Activated B cell treated with CpG ODN at 0.5 μM for 24 hours (primary cell): ENCODE measurements at regions not wholly inside any gene's neighbourhood (a gene's known extent, or its start where the extent isn't known, plus 50 kb on each side); places are given as distances from the start of the nearest gene placed in this dataset.

Experiments
- ATAC-seq: fragments of 200-7000 bp; cut with Tn5 transposase; one replicate; pipeline ENCODE4 v1.10.0; 2021; ENCODE audit warnings: low read depth, mild to moderate bottlenecking, moderate library complexity
- CTCF ChIA-PET: fragments of 350-600 bp; sonication (Branson Sonifier 250); formaldehyde crosslinking; loops from one replicate; lab custom pipeline; 2021; ENCODE audit warnings: antibody characterized with exemption; lab: Charles Lee
- POLR2A ChIA-PET: fragments of 350-600 bp; sonication (Branson Sonifier 250); formaldehyde crosslinking; loops from one replicate; lab custom pipeline; 2021; ENCODE audit warnings: antibody characterized with exemption; lab: Charles Lee
- DNase-seq: peaks from one replicate; pipeline ENCODE4 v3.0.0; 2022
- H3K27ac Mint-ChIP-seq: one replicate; pipeline ENCODE4 v1.8.0; 2020; ENCODE audit warnings: mixed read lengths
- H3K27me3 Mint-ChIP-seq: one replicate; pipeline ENCODE4 v1.8.0; 2021; ENCODE audit warnings: mixed read lengths
- H3K36me3 Mint-ChIP-seq: one replicate; pipeline ENCODE4 v1.8.0; 2021; ENCODE audit warnings: low read depth, mixed read lengths
- H3K4me1 Mint-ChIP-seq: one replicate; pipeline ENCODE4 v1.8.0; 2021; ENCODE audit warnings: mixed read lengths
- H3K4me3 Mint-ChIP-seq: one replicate; pipeline ENCODE4 v1.8.0; 2020; ENCODE audit warnings: mild to moderate bottlenecking, mixed read lengths
- H3K9me3 Mint-ChIP-seq: one replicate; pipeline ENCODE4 v1.8.0; 2020; ENCODE audit warnings: mixed read lengths
- intact Hi-C: fragments of 100-400 bp; cut with micrococcal nuclease; formaldehyde crosslinking; loops from one replicate; pipeline ENCODE4 v1.15.1; 2024
- TF ChIP-seq, protein P1 (sequence below): fragments of 200-600 bp; IDR thresholded peaks from one replicate; pipeline ENCODE4 v1.8.0; 2022; ENCODE audit warnings: antibody characterized with exemption, mild to moderate bottlenecking

DNA sequence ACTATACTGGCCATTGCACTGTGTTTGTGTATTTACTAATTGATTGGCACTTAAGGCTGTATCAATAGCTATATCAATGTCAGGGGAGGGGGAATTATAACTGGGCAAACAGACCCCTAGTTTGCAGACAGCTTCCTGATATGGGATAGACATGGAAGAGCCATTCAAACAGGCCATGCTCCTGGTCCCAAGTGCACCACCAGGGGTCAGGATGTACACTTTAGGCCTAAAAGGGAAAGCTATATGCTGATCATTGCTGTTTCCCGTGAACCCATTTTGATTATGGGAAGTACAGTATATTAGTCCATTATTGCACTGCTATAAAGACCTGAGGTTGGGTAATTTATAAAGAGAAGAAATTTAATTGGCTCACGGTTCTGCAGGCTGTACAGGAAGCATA, 124.9 kb upstream of the BACE2 start:
- CTCF ChIA-PET, result no interaction called here
- no peak for ATAC-seq
- DNase-seq, result no peak
- TF ChIP-seq, protein P1, sequence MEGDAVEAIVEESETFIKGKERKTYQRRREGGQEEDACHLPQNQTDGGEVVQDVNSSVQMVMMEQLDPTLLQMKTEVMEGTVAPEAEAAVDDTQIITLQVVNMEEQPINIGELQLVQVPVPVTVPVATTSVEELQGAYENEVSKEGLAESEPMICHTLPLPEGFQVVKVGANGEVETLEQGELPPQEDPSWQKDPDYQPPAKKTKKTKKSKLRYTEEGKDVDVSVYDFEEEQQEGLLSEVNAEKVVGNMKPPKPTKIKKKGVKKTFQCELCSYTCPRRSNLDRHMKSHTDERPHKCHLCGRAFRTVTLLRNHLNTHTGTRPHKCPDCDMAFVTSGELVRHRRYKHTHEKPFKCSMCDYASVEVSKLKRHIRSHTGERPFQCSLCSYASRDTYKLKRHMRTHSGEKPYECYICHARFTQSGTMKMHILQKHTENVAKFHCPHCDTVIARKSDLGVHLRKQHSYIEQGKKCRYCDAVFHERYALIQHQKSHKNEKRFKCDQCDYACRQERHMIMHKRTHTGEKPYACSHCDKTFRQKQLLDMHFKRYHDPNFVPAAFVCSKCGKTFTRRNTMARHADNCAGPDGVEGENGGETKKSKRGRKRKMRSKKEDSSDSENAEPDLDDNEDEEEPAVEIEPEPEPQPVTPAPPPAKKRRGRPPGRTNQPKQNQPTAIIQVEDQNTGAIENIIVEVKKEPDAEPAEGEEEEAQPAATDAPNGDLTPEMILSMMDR, result no peak
- H3K27ac Mint-ChIP-seq, result no peak overlapping the region
- no peaks in the 10 kb centered on the region for H3K36me3 Mint-ChIP-seq
- H3K4me3 Mint-ChIP-seq, result no peak overlapping the region
- intact Hi-C loops, result no loop called here
- POLR2A ChIA-PET, result no interaction called here
- peaks cover 6% of the 10 kb centered on the region for H3K27me3 Mint-ChIP-seq
- no peaks in the 10 kb centered on the region for H3K4me1 Mint-ChIP-seq
- no peaks in the 10 kb centered on the region for H3K9me3 Mint-ChIP-seq

DNA sequence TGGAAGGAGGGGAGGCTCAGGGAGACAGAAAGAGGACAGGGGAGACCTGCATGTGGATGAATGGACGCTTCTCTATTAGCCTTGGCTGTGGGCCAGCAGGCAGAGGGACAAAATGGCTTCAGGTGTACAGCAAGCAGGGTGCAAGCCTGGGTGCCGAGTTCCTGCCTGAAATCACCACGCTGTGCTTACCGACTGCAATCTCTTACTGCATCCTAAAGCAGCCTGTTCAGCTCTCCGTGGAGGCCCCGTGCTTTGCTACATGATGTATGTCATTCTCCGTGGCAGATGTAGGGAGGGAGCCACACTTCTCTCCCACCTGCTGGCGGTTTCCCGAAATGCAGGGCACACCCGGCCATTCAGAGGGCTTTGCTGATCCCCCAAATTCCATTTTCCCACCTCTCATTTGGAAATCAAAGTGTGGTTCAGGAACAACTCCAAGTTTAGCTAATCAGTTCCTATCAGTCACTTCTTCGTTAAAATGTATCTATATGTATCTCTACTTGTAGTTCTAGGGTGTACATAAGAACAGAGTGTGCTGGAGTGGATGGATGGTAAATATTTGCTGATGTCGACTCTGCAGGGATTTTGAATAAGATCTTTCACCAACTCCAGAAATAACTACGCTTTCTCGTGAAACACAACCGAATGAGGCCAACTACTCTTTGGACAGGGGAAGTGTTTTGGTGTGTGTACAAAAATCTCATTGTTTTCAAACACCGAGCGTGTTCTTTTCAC, 122.3 kb upstream of the BACE2 start:
- Mint-ChIP-seq H3K27me3 (peaks cover 6% of the 10 kb centered on the region), H3K4me1 (no peaks in the 10 kb centered on the region), H3K4me3 (no peak overlapping the region), H3K36me3 (no peaks in the 10 kb centered on the region), H3K27ac (no peak overlapping the region), H3K9me3 (no peaks in the 10 kb centered on the region)
- no peak for DNase-seq
- ChIA-PET CTCF (no interaction called here), POLR2A (no interaction called here)
- TF ChIP-seq, protein P1, result no peak
- intact Hi-C loops, result no loop called here
- ATAC-seq, result no peak

DNA sequence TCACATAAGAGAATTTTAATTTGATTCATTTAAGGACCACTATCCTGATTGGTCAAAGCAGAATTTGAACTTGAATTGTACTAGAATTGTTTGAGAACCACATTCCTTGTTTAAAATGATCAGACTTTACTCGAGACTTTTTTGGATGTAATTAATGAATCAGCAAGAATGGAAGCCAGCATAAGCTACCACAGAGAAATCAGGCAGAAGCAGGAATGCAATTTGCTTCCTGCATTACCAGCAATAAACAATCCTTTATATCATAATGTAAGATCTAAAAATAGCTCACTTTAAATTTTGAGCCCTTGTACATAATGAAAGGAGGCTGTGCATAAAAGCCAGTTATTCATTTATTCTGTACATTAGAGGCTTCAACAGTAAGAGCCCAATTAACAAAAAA, 119.8 kb upstream of the BACE2 start:
- H3K27me3 Mint-ChIP-seq, result peaks cover 2% of the 10 kb centered on the region
- H3K27ac Mint-ChIP-seq, result no peak overlapping the region
- intact Hi-C loops, result no loop called here
- no peak for DNase-seq
- TF ChIP-seq, protein P1, result no peak
- ChIA-PET POLR2A (no interaction called here), CTCF (no interaction called here)
- H3K36me3 Mint-ChIP-seq, result no peaks in the 10 kb centered on the region
- no peaks in the 10 kb centered on the region for H3K4me1 Mint-ChIP-seq
- ATAC-seq, result no peak
- no peak overlapping the region for H3K4me3 Mint-ChIP-seq
- H3K9me3 Mint-ChIP-seq, result no peaks in the 10 kb centered on the region

DNA sequence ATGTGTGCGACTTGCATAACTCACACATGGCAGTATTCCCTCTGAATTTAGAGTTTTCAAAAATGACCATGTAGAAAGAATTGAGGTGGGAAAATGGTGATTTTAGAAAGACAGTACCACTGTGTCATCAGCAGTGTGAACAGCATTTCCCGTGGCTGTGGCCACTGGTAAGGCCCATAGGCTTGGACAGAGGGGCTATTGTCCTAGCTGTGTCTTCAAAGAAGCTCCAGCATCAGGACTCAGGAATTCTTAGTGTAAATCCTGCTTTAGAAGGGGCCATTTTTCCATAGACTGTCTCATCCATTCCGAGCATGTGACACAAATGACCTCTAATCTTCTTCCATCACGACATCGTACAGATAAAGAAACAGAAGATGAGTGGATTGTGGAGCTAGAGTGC, 119.3 kb upstream of the BACE2 start:
- ChIA-PET CTCF (no interaction called here), POLR2A (no interaction called here)
- no peak for ATAC-seq
- H3K27ac Mint-ChIP-seq, result no peak overlapping the region
- DNase-seq, result no peak
- H3K4me3 Mint-ChIP-seq, result no peak overlapping the region
- TF ChIP-seq, protein P1, result no peak
- no peaks in the 10 kb centered on the region for H3K4me1 Mint-ChIP-seq
- peaks cover 2% of the 10 kb centered on the region for H3K27me3 Mint-ChIP-seq
- intact Hi-C loops, result no loop called here
- H3K9me3 Mint-ChIP-seq, result no peaks in the 10 kb centered on the region
- no peaks in the 10 kb centered on the region for H3K36me3 Mint-ChIP-seq

DNA sequence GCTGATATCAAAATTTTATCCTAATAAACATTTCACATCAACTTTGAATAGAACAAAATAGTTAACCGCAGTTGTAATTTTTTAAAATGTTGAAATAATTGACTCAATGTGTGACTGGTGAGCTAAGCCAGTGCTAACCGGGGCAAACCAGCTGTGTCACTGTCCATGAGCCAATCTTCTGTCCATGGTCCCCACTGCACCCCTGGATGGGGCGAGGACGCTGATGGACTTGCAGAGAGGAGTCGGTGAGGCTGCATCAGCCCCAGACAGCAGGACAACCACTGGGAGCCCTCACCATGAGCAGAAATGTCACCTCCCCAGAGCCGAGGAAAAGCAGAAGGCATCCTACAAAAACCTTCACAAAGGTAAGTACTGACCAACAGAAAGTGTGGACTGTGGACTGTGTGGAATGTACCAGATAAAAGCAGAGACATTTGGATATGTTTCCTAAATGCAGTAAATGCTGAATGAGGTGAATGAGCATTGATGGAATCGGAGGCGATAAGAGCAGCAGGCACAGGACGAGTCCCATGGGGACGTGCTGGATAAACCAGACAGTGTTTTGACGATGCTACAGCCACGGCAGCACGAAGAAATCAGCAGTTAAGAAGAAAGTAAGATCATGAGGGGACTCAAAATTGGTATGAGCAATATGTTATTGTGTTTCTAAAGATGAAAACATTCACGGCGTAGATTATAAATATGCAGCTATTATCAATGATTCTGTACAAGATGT, 115.0 kb upstream of the BACE2 start:
- no peaks in the 10 kb centered on the region for H3K36me3 Mint-ChIP-seq
- DNase-seq (no peak), ATAC-seq (no peak)
- no peaks in the 10 kb centered on the region for H3K4me1 Mint-ChIP-seq
- no peak overlapping the region for H3K27ac Mint-ChIP-seq
- no peaks in the 10 kb centered on the region for H3K9me3 Mint-ChIP-seq
- POLR2A ChIA-PET, result no interaction called here
- TF ChIP-seq, protein P1, result no peak
- H3K4me3 Mint-ChIP-seq, result no peak overlapping the region
- H3K27me3 Mint-ChIP-seq, result no peaks in the 10 kb centered on the region
- intact Hi-C loops, result no loop called here
- CTCF ChIA-PET, result no interaction called here
